Transverse colon (tissue), 4 donors: ENCODE measurements at regions not wholly inside any gene's neighbourhood (a gene's known extent, or its start where the extent isn't known, plus 50 kb on each side); places are given as distances from the start of the nearest gene placed in this dataset.

ENCODE experiments used
- DNase-seq: peaks from one replicate; pipeline ENCODE4 v3.0.0-alpha.2; 2019
- H3K27ac ChIP-seq, 4 donors: fragments of 200-600 bp; sonication (generic); 2 replicates each; pipeline ENCODE4 v1.5.1; 2016 to 2018; ENCODE audit warnings: inconsistent platforms in 4 of 4
- H3K27me3 ChIP-seq: fragments of 200-600 bp; sonication (generic); 2 replicates; pipeline ENCODE4 v1.5.1; 2017; ENCODE audit warnings: inconsistent platforms
- H3K36me3 ChIP-seq, 4 donors: fragments of 200-600 bp; sonication (generic); 2 replicates each; pipeline ENCODE4 v1.5.1; 2017 to 2019; ENCODE audit warnings: inconsistent platforms in 4 of 4
- H3K4me1 ChIP-seq, 4 donors: fragments of 200-600 bp; sonication (generic); 2 replicates each; pipeline ENCODE4 v1.5.1; 2017 to 2020; ENCODE audit warnings: inconsistent platforms in 4 of 4
- H3K4me3 ChIP-seq, 4 donors: fragments of 200-600 bp; sonication (generic); 1 replicate in 1 of 4; 2 replicates in 3 of 4; pipeline versions ENCODE4 v1.5.1 to v1.6.1; 2017 to 2019; ENCODE audit warnings: inconsistent platforms in 4 of 4
- H3K9me3 ChIP-seq, 2 donors: fragments of 200-600 bp; sonication (generic); 2 replicates each; pipeline ENCODE4 v1.5.1; 2017 to 2019; ENCODE audit warnings: inconsistent platforms in 2 of 2
- CTCF ChIP-seq, 5 experiments: fragments of 200-600 bp in 3 of 5; fragments of 450-650 bp in 2 of 5; sonication (generic) in 3 of 5; IDR thresholded peaks; 1 replicate in 2 of 5; 2 replicates in 3 of 5; pipeline ENCODE4 v1.5.1; 2016 to 2017; ENCODE audit warnings: antibody characterized with exemption in 5 of 5, inconsistent platforms in 3 of 5, mild to moderate bottlenecking in 2 of 5, moderate library complexity in 1 of 5
- EP300 ChIP-seq: sonication (generic); formaldehyde crosslinking; IDR thresholded peaks from one replicate; pipeline ENCODE4 v1.6.1; 2017; ENCODE audit warnings: antibody characterized with exemption, low read depth
- POLR2A ChIP-seq: fragments of 450-650 bp; IDR thresholded peaks from one replicate; pipeline ENCODE4 v1.6.1; 2016; ENCODE audit warnings: antibody characterized with exemption, mild to moderate bottlenecking, moderate library complexity
- POLR2AphosphoS5 ChIP-seq, 3 donors: sonication (generic); formaldehyde crosslinking; IDR thresholded peaks; one replicate each; pipeline ENCODE4 v1.6.1; 2016; ENCODE audit warnings: antibody characterized with exemption in 3 of 3
- WGBS, 2 donors: methylation state at CpG; one replicate each; pipeline ENCODE4 v1.1.5; 2018; ENCODE audit warnings: low coverage in 1 of 2; 5-methylcytosine and 5-hydroxymethylcytosine counted together
- in situ Hi-C, 4 donors: fragments of 200-750 bp; cut with MboI; loops; one replicate each; pipeline versions ENCODE4 v1.15.0 to v1.15.1; 2017; ENCODE audit warnings: low sequenced_read_pairs in 3 of 4, low pct_ligation_motif_present in 1 of 4, low pct_unique_long_range_greater_than_20kb in 1 of 4
- intact Hi-C: fragments of 100-400 bp; cut with DNase I; formaldehyde crosslinking; loops from one replicate; pipeline ENCODE4 v1.15.1; 2023; ENCODE audit warnings: low total_unique reads

- Histone ChIP-seq H3K4me3 (no peak overlapping the region), H3K4me1 (no peaks in the 10 kb centered on the region), H3K27ac (no peak overlapping the region), H3K36me3 (no peaks in the 10 kb centered on the region), H3K27me3 (no peaks in the 10 kb centered on the region), H3K9me3 (no peaks in the 10 kb centered on the region)
- 79 to 81% methylated on average over 8 of the region's 8 CpGs for WGBS, 2 donors
- DNase-seq, result no peak
- in situ Hi-C loops, result no loop called here
- intact Hi-C loops, result no loop called here
- TF ChIP-seq CTCF (IDR thresholded peaks at IDR 0.05) (no peak), EP300 (no peak), POLR2AphosphoS5 (IDR thresholded peaks at IDR 0.05) (no peak), POLR2A (no peak)
These were observed 156.1 kb downstream of the PTCSC3 start for GRCh38 chr14:36020120-36021029.

GRCh38 chr14:36019126-36019525 lies 157.4 kb downstream of the PTCSC3 start:
- intact Hi-C loops, result no loop called here
- no peaks in the 10 kb centered on the region for H3K4me1 ChIP-seq
- in situ Hi-C loops, result no loop called here
- no peak overlapping the region for H3K4me3 ChIP-seq
- no peak overlapping the region for H3K27ac ChIP-seq
- H3K27me3 ChIP-seq, result no peaks in the 10 kb centered on the region
- no peaks in the 10 kb centered on the region for H3K9me3 ChIP-seq
- H3K36me3 ChIP-seq, result no peaks in the 10 kb centered on the region
- TF ChIP-seq CTCF (IDR thresholded peaks at IDR 0.05) (no peak), POLR2A (no peak), EP300 (no peak)
- 82 to 87% methylated on average over 5 of the region's 5 CpGs for WGBS, 2 donors
- DNase-seq, result no peak

- H3K9me3 ChIP-seq, result no peaks in the 10 kb centered on the region
- no peak overlapping the region for H3K4me3 ChIP-seq
- H3K27me3 ChIP-seq, result no peaks in the 10 kb centered on the region
- intact Hi-C loops (no loop called here), in situ Hi-C loops (no loop called here)
- no peak for TF ChIP-seq POLR2AphosphoS5 (IDR thresholded peaks at IDR 0.05)
- DNase-seq, result no peak
- no peaks in the 10 kb centered on the region for H3K36me3 ChIP-seq
- WGBS, 2 donors, result 95 to 100% methylated on average over 3 to 7 of the region's 9 CpGs
- no peak overlapping the region for H3K27ac ChIP-seq
- H3K4me1 ChIP-seq, result no peaks in the 10 kb centered on the region
These were observed 162.3 kb downstream of the PTCSC3 start for GRCh38 chr14:36014236-36014635.

DNA sequence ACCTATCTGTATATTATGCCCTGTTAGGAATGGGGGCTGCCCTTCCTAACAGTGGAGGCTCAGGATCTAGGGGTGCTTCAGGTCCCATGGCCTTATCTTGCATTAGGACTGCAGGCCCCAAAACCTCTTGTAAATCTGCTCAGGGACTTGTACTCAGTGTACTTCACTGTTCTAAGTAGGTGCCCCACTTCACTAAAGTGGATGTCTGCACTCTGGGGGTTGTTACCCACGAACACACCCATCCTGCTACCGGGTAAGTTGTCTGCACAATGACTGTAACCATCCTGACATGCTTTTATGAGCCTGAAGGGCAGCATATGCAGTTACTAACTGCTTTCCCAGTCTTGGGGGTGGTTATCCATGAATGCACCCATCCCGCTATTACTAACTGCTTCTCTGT lies 163.0 kb downstream of the PTCSC3 start:
- no peak overlapping the region for H3K27ac ChIP-seq
- no peak for TF ChIP-seq CTCF (IDR thresholded peaks at IDR 0.05)
- TF ChIP-seq POLR2A, result no peak
- no peak for TF ChIP-seq POLR2AphosphoS5 (IDR thresholded peaks at IDR 0.05)
- no peak for TF ChIP-seq EP300
- H3K4me3 ChIP-seq, result no peak overlapping the region
- H3K9me3 ChIP-seq, result no peaks in the 10 kb centered on the region
- no peaks in the 10 kb centered on the region for H3K36me3 ChIP-seq
- in situ Hi-C loops, result no loop called here
- intact Hi-C loops, result no loop called here
- WGBS, 2 donors, result 88% methylated on average over 3 of the region's 3 CpGs; no CpG with 5 or more reads in 1 of the 2 donors
- DNase-seq, result no peak
- no peaks in the 10 kb centered on the region for H3K4me1 ChIP-seq
- H3K27me3 ChIP-seq, result no peaks in the 10 kb centered on the region
